Stomach (tissue), 8 donors: ENCODE measurements at regions not wholly inside any gene's neighbourhood (a gene's known extent, or its start where the extent isn't known, plus 50 kb on each side); places are given as distances from the start of the nearest gene placed in this dataset.
A peak's percentile ranks its signal among the peaks of the same experiment; 100 is the strongest.

Source experiments
- DNase-seq, 2 donors: peaks; one replicate each; pipeline versions ENCODE4 v3.0.0 to v3.0.0-alpha.2; 2013 to 2019
- H3K27ac ChIP-seq, 5 donors: fragments of 200-600 bp in 4 of 5; sonication (generic) in 4 of 5; one replicate each; pipeline ENCODE4 v1.5.1; 2013 to 2019; ENCODE audit warnings: mild to moderate bottlenecking in 1 of 5, moderate library complexity in 1 of 5
- H3K27me3 ChIP-seq, 3 donors: fragments of 200-600 bp; sonication (generic); one replicate each; pipeline ENCODE4 v1.5.1; 2017 to 2019; ENCODE audit warnings: mixed run types in 1 of 3
- H3K36me3 ChIP-seq, 4 donors: fragments of 200-600 bp; sonication (generic); 1 replicate in 3 of 4; 2 replicates in 1 of 4; pipeline ENCODE4 v1.5.1; 2016 to 2019
- H3K4me1 ChIP-seq, 4 donors: fragments of 200-600 bp; sonication (generic); one replicate each; pipeline ENCODE4 v1.5.1; 2016 to 2019
- H3K4me3 ChIP-seq, 4 donors: fragments of 200-600 bp; sonication (generic) in 3 of 4; one replicate each; pipeline ENCODE4 v1.5.1; 2016 to 2019; ENCODE audit warnings: mild to moderate bottlenecking in 1 of 4
- H3K9me3 ChIP-seq, 4 donors: fragments of 200-600 bp; sonication (generic); one replicate each; pipeline ENCODE4 v1.5.1; 2016 to 2019
- EP300 ChIP-seq: sonication (generic); formaldehyde crosslinking; IDR thresholded peaks from one replicate; pipeline ENCODE4 v1.6.1; 2017; ENCODE audit warnings: antibody characterized with exemption
- POLR2A ChIP-seq, 4 donors: fragments of 450-650 bp; IDR thresholded peaks; one replicate each; pipeline ENCODE4 v1.6.1; 2016; ENCODE audit warnings: antibody characterized with exemption in 4 of 4, control low read depth in 2 of 4, mild to moderate bottlenecking in 1 of 4, moderate library complexity in 1 of 4
- POLR2AphosphoS5 ChIP-seq, 3 donors: sonication (generic); formaldehyde crosslinking; IDR thresholded peaks; one replicate each; pipeline ENCODE4 v1.6.1; 2016; ENCODE audit warnings: antibody characterized with exemption in 3 of 3
- WGBS, 5 donors: extraction: QIAGEN DNeasy Blood & Tissue Kit in 3 of 5; methylation state at CpG; one replicate each; pipeline versions ENCODE4 v1.1.5 to v1.1.7; 2013 to 2018; 5-methylcytosine and 5-hydroxymethylcytosine counted together
- intact Hi-C: fragments of 100-400 bp; cut with DNase I; formaldehyde crosslinking; loops from one replicate; pipeline ENCODE4 v1.15.1; 2023; ENCODE audit warnings: low total_unique reads
- TF ChIP-seq, protein P1 (sequence below), 7 experiments: fragments of 450-650 bp in 4 of 7; fragments of 200-600 bp in 3 of 7; sonication (generic) in 3 of 7; IDR thresholded peaks; one replicate each; pipeline ENCODE4 v1.5.1; 2016 to 2019; ENCODE audit warnings: antibody characterized with exemption in 7 of 7, control low read depth in 2 of 7, mild to moderate bottlenecking in 1 of 7
- donor health status: healthy with polysubstance abuse.
- donor health status: Bipolar disorder and iron deficiency.
- donor health status: healthy.

DNA sequence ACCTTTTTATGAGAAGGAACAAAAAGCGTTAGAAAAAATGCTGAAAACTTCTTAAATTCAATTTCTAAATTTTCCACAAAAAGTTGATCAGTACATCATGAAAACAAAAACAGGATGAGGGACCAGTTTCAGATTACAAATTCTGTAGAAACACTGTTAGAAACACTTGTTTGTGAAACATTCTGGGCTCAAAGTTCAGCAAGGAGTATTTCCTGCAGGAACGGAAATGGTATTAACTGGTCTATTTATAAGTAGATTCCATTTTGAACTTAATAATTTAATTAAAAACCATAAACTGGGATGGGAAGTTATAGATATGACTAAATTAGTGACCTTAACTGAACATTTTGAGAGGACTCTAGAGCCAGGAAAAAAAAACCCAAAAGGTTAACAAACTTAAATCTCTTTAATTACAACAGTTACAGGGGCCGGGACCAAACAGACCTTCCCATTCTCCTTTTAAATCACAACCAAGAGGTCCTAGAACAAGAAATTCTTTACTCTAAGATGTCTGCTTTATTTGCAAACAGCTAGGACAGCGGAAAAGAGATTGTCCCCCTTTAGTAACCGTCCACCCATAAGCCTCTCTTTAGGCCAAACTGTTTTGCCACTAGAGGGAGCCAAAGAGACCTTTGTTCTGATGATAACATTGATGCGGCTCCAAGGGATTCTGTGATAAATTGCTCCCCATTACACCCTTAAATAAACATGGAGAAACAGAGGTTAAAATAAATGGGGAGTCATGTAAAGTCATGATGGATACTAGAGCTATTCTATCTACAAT, 69.0 kb upstream of the RERGL start:
- Histone ChIP-seq H3K4me3 (no peak overlapping the region), H3K4me1 (no peaks in the 10 kb centered on the region), H3K36me3 (no peaks in the 10 kb centered on the region), H3K9me3 (peaks cover 0 to 26% (median 0%) of the 10 kb centered on the region in 4 donors), H3K27ac (no peak overlapping the region), H3K27me3 (no peaks in the 10 kb centered on the region)
- no peak for TF ChIP-seq EP300
- TF ChIP-seq, protein P1, sequence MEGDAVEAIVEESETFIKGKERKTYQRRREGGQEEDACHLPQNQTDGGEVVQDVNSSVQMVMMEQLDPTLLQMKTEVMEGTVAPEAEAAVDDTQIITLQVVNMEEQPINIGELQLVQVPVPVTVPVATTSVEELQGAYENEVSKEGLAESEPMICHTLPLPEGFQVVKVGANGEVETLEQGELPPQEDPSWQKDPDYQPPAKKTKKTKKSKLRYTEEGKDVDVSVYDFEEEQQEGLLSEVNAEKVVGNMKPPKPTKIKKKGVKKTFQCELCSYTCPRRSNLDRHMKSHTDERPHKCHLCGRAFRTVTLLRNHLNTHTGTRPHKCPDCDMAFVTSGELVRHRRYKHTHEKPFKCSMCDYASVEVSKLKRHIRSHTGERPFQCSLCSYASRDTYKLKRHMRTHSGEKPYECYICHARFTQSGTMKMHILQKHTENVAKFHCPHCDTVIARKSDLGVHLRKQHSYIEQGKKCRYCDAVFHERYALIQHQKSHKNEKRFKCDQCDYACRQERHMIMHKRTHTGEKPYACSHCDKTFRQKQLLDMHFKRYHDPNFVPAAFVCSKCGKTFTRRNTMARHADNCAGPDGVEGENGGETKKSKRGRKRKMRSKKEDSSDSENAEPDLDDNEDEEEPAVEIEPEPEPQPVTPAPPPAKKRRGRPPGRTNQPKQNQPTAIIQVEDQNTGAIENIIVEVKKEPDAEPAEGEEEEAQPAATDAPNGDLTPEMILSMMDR (IDR thresholded peaks at IDR 0.05) = peak in 4 of 7 experiments; percentile 26 to 56 (median 44)
- no peak for TF ChIP-seq POLR2A (IDR thresholded peaks at IDR 0.05)
- intact Hi-C loops = no loop called here
- 73 to 82% (median 78%) methylated on average over 6 of the region's 6 CpGs for WGBS, 5 donors
- no peak for DNase-seq

DNA sequence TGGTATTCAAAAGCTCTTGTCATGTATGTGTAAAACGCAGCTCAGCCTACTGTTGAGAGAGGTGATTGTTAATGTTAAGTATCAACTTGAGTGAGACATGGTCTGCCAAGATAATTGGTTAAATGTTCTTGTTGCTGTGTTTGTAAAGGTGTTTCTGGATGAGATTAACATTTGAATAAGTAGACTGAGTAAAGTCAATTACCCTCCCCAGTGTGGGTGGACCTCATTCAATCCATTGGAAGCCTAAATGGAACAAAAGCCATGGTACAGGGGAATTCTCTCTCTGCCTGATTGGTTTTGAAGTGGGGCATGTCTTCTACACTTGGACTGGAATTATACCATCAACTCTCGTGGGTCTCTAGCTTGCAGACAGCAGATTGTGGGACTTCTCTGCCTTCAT, 63.8 kb upstream of the RERGL start:
- TF ChIP-seq POLR2AphosphoS5 (IDR thresholded peaks at IDR 0.05) (no peak), POLR2A (IDR thresholded peaks at IDR 0.05) (no peak), EP300 (no peak)
- TF ChIP-seq, protein P1 (IDR thresholded peaks at IDR 0.05) = no peak
- no peaks in the 10 kb centered on the region for H3K4me1 ChIP-seq

DNA sequence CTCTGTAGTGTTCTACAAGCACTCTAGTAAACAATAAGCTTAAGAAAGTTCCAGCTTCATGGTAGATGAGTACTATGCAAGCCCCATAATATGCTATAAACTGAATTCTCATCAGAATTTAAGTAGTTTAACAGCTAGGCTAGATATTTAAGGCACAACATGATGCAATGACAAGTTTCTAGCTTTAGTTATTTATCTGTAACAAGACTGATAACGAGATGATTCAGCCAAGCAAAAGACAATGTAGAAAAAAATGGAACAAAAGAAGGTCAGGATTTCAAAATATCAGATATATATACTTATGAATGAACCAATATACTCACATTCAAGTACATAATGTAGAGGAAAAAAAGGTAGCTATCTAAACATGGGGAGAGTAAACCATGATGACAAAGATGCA, 61.0 kb upstream of the RERGL start:
- H3K36me3 ChIP-seq = no peaks in the 10 kb centered on the region
- H3K27me3 ChIP-seq = no peaks in the 10 kb centered on the region
- peaks cover 0 to 12% (median 0%) of the 10 kb centered on the region in 4 donors for H3K9me3 ChIP-seq
- TF ChIP-seq POLR2A (IDR thresholded peaks at IDR 0.05) (no peak), EP300 (no peak), POLR2AphosphoS5 (IDR thresholded peaks at IDR 0.05) (no peak)
- TF ChIP-seq, protein P1 (IDR thresholded peaks at IDR 0.05) = no peak
- no peak overlapping the region for H3K4me3 ChIP-seq
- intact Hi-C loops = no loop called here
- no peak for DNase-seq
- H3K27ac ChIP-seq = no peak overlapping the region
- H3K4me1 ChIP-seq = peaks cover 0 to 9% (median 0%) of the 10 kb centered on the region in 4 donors
- 58 to 67% (median 65%) methylated on average over 1 of the region's 1 CpG for WGBS, 5 donors

More for the DNA sequence above, 63.8 kb upstream of the RERGL start:
- Histone ChIP-seq H3K27me3 (no peaks in the 10 kb centered on the region), H3K4me3 (no peak overlapping the region), H3K27ac (no peak overlapping the region), H3K36me3 (no peaks in the 10 kb centered on the region), H3K9me3 (peaks cover 0 to 26% (median 0%) of the 10 kb centered on the region in 4 donors)
- intact Hi-C loops = no loop called here
- 41 to 65% (median 56%) methylated on average over 2 of the region's 2 CpGs for WGBS, 5 donors
- DNase-seq = no peak

DNA sequence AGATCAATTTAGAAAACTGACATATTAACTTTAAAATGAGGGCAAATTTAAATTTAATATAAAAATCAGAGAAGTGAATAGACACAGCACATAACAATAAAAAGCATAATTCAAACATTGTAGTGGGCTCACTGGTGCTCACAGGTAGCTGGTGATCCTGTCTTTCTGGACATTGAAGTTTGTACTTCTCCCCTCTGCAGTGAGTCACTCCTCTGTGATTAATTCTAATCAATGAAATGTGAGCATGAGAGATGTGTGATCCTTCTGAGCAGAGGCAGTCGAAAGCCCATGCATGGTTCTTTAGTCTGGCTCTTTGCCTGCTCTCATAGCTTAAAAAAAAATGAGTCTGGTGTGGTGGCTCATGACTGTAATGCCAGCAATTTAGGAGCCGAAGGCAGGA, 59.0 kb upstream of the RERGL start:
- no peaks in the 10 kb centered on the region for H3K36me3 ChIP-seq
- 44 to 66% (median 47%) methylated on average over 2 of the region's 2 CpGs for WGBS, 5 donors
- TF ChIP-seq EP300 = no peak
- TF ChIP-seq POLR2A (IDR thresholded peaks at IDR 0.05) = no peak
- TF ChIP-seq, protein P1 (IDR thresholded peaks at IDR 0.05) = no peak
- no peak for TF ChIP-seq POLR2AphosphoS5 (IDR thresholded peaks at IDR 0.05)
- no peaks in the 10 kb centered on the region for H3K27me3 ChIP-seq
- DNase-seq = no peak
- peaks cover 0 to 9% (median 0%) of the 10 kb centered on the region in 4 donors for H3K4me1 ChIP-seq
- H3K4me3 ChIP-seq = no peak overlapping the region
- H3K9me3 ChIP-seq = no peaks in the 10 kb centered on the region
- intact Hi-C loops = no loop called here
- no peak overlapping the region for H3K27ac ChIP-seq
